Nephron (organoid): ENCODE measurements at regions not wholly inside any gene's neighbourhood (a gene's known extent, or its start where the extent isn't known, plus 50 kb on each side); places are given as distances from the start of the nearest gene placed in this dataset.
A peak's percentile ranks its signal among the peaks of the same experiment; 100 is the strongest.
"Not testable (repeated sequence)": the region's sequence is repeated elsewhere in the genome, so short reads cannot be mapped to it uniquely, and the experiment has no call there.

Experiments
- H3K27ac Mint-ChIP-seq, 3 experiments: 2 replicates each; pipeline ENCODE4 v1.8.0; 2020; ENCODE audit warnings: mixed read lengths in 3 of 3, mild to moderate bottlenecking in 2 of 3, moderate library complexity in 1 of 3
- H3K27me3 Mint-ChIP-seq: 2 replicates; pipeline ENCODE4 v1.8.0; 2021; ENCODE audit warnings: low read depth, mild to moderate bottlenecking, moderate library complexity, mixed read lengths
- H3K36me3 Mint-ChIP-seq: 2 replicates; pipeline ENCODE4 v1.8.0; 2020; ENCODE audit warnings: low read depth, mixed read lengths
- H3K4me1 Mint-ChIP-seq: 2 replicates; pipeline ENCODE4 v1.8.0; 2020; ENCODE audit warnings: mixed read lengths
- H3K4me3 Mint-ChIP-seq, 3 experiments: 2 replicates each; pipeline ENCODE4 v1.8.0; 2020; ENCODE audit warnings: mild to moderate bottlenecking in 3 of 3, mixed read lengths in 3 of 3, moderate library complexity in 2 of 3
- H3K9me3 Mint-ChIP-seq: 2 replicates; pipeline ENCODE4 v1.8.0; 2020; ENCODE audit warnings: mixed read lengths
- TF ChIP-seq, protein P1 (sequence below), 3 experiments: fragments of 200-600 bp; sonication (generic); IDR thresholded peaks; one replicate each; pipeline ENCODE4 v1.5.0; 2021; ENCODE audit warnings: antibody characterized with exemption in 3 of 3; ENCODE audit not compliant: unreplicated experiment in 3 of 3

DNA sequence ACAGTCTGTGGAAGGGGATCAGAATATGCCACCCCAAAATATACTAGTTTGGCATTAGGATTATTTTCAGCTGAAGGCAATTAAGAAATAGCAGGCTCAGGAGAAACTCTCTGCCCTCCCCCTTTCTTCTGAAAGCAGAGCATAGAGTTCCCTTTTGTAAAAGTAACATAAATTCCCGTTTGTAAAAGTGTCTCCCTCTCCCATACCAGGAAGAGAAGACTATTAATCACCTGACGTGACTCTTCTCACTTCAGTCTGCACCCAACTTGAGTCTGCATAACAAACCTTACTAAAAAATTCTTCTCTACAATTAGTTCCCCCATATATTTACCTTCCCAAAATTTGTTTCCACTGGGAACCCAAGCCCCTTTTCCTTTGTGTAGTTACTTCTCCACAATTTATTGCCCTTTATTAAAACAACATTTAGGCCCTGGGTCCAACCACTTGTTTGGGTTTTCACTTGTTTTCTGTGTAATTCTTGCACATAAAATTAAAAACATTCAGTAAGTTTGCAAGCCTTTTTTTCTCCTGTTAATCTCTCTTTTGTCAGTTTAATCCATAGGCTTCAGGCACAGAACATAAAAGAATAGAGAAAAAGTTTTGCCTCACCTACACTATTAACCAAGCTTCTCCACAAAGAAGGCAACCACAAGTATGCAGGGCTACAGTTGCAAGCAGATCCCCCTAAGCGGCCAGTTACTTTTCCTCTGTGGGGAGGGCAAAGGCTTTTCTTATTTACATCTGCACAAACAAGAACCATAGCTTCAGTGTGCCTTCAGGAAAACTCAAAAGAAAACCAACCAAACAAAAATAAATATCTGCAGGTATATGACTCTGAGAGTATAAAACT lies 73.8 kb upstream of the EPCAM start:
- Mint-ChIP-seq H3K36me3 (no peaks in the 10 kb centered on the region), H3K9me3 (no peaks in the 10 kb centered on the region), H3K27me3 (peaks cover 3% of the 10 kb centered on the region), H3K27ac (peak overlapping the region; percentile 74 to 91 (median 88)), H3K4me1 (peaks cover 28% of the 10 kb centered on the region), H3K4me3 (peak overlapping the region in 1 of 3 experiments; percentile 2)
- TF ChIP-seq, protein P1, sequence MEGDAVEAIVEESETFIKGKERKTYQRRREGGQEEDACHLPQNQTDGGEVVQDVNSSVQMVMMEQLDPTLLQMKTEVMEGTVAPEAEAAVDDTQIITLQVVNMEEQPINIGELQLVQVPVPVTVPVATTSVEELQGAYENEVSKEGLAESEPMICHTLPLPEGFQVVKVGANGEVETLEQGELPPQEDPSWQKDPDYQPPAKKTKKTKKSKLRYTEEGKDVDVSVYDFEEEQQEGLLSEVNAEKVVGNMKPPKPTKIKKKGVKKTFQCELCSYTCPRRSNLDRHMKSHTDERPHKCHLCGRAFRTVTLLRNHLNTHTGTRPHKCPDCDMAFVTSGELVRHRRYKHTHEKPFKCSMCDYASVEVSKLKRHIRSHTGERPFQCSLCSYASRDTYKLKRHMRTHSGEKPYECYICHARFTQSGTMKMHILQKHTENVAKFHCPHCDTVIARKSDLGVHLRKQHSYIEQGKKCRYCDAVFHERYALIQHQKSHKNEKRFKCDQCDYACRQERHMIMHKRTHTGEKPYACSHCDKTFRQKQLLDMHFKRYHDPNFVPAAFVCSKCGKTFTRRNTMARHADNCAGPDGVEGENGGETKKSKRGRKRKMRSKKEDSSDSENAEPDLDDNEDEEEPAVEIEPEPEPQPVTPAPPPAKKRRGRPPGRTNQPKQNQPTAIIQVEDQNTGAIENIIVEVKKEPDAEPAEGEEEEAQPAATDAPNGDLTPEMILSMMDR (IDR thresholded peaks at IDR 0.05; ENCODE audit: unreplicated experiment in 3 of 3), result no peak

DNA sequence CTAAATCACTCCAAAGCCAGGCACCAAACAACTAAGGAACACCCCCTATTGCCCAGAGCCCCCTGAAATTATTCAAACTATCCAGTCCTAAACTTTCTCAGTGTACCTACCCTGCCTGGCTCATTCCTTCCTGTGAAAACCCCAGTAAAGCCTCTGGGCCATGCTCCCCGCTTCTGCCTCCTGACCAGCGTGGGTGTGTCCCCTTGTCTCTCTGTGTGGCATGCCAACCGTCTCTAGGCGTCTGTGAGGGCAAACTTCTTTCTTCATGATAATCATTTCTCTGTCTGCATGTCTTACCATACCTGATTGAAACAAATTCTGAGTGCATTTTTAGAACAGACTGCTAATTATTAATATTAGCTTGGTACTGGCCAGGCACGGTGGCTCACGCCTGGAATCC lies 75.1 kb upstream of the EPCAM start:
- Mint-ChIP-seq H3K4me1 (peaks cover 28% of the 10 kb centered on the region), H3K4me3 (peak overlapping the region in 2 of 3 experiments; percentile 9 to 12), H3K36me3 (no peaks in the 10 kb centered on the region), H3K9me3 (no peaks in the 10 kb centered on the region), H3K27me3 (peaks cover 3% of the 10 kb centered on the region), H3K27ac (peak overlapping the region; percentile 64 to 91 (median 89))
- TF ChIP-seq, protein P1 (IDR thresholded peaks at IDR 0.05; ENCODE audit: unreplicated experiment in 3 of 3), result no peak

DNA sequence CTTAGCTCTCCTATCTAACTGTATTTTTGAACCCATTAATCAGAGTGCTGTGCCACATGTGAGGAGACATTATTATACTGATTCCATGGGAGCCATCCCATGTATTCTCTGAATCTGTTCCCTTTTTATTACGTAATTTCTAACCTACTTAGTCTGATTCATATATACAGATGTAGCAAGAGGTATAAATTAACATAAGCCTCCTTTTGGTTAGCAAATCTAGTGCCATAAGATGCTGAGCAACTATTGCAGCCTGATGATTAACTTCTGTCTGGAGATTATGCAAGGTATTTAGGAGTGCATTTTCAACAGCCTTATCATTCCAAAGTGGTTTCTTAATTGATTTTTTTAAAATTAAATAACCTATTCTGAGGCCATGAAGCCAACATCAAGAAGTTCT lies 80.2 kb upstream of the EPCAM start:
- Mint-ChIP-seq H3K4me3 (no peak overlapping the region), H3K27ac (peak overlapping the region in 1 of 3 experiments; percentile 73), H3K9me3 (no peaks in the 10 kb centered on the region), H3K27me3 (no peaks in the 10 kb centered on the region), H3K36me3 (no peaks in the 10 kb centered on the region), H3K4me1 (peaks cover 29% of the 10 kb centered on the region)
- TF ChIP-seq, protein P1 (IDR thresholded peaks at IDR 0.05; ENCODE audit: unreplicated experiment in 3 of 3), result no peak

DNA sequence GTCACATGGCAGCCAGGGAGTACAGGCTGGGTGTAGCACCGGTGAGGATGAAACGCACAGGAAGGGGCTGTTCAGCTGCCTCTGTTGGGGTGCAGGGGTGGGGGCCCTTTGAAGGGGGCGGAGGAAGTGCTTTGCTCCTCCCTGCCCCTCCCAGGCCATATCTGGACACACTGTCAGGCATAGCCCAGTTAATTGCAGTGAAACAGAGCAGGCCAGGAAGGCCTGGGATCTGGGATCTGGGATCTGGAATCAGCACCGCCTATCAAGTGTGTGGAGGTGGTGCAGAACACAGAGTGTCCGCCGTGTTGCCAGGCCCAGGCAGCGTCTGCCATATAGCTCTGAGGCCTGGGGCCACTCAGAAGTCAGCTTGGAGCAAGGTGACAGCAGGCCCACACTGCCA lies 85.5 kb upstream of the EPCAM start:
- Mint-ChIP-seq H3K36me3 (no peaks in the 10 kb centered on the region), H3K9me3 (no peaks in the 10 kb centered on the region)

DNA sequence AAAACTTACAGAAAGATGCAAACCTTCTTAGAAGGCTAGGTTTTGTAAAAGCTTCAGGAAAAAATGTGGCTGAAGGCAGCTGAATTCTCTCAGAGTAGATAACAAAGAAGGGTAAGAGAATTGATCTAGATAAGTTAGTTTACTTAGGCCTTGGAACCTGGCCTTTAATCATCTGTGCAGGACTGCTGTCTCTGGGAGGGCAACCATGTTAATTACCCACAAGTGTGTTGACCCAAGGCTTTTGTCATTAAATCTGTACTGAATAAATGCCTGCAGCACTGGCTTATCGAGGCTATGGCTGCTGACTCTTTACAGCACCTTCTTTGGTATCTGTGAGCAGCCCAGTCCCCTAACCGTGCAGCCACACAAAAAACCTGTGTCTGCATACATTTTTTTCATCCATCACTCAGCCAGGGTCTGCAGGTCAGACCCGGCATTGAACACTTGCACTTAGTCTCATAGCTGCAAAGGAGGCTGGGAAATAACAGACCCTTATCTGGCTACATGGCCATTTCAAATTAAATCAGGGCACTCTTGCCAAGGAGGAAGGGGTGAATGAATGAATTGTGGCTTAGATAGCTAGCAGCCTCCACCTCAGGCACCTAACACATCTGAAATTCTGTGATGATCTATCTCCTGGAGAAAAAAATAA lies 86.4 kb upstream of the EPCAM start:
- H3K9me3 Mint-ChIP-seq, result no peaks in the 10 kb centered on the region
- H3K4me1 Mint-ChIP-seq, result peaks cover 19% of the 10 kb centered on the region
- H3K27ac Mint-ChIP-seq, result peak overlapping the region; percentile 29 to 80 (median 46)
- TF ChIP-seq, protein P1 (IDR thresholded peaks at IDR 0.05; ENCODE audit: unreplicated experiment in 3 of 3), result no peak
- H3K27me3 Mint-ChIP-seq, result peaks cover 3% of the 10 kb centered on the region
- no peaks in the 10 kb centered on the region for H3K36me3 Mint-ChIP-seq
- no peak overlapping the region for H3K4me3 Mint-ChIP-seq

More for the DNA sequence above, 85.5 kb upstream of the EPCAM start:
- TF ChIP-seq, protein P1 (IDR thresholded peaks at IDR 0.05; ENCODE audit: unreplicated experiment in 3 of 3), result no peak
- H3K4me1 Mint-ChIP-seq, result peaks cover 23% of the 10 kb centered on the region
- no peak overlapping the region for H3K4me3 Mint-ChIP-seq
- peaks cover 3% of the 10 kb centered on the region for H3K27me3 Mint-ChIP-seq
- H3K27ac Mint-ChIP-seq, result no peak overlapping the region

DNA sequence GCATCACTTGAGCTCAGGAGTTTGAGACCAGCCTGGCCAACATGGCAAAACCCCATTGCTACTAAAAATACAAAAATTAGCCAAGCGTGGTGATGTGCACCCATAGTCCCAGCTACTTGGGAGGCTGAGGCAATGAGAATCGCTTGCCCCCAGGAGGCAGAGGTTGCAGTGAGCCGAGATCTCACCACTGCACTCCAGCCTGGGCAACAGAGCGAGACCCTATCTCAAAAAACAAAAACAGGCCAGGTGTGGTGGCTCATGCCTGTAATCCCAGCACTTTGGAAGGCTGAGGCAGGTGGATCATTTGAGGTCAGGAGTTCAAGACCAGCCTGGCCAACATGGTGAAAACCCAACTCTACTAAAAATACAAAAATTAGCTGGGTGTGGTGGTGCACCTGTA lies 89.6 kb upstream of the EPCAM start:
- not testable (repeated sequence) for H3K9me3 Mint-ChIP-seq, H3K4me1 Mint-ChIP-seq, H3K27ac Mint-ChIP-seq, H3K36me3 Mint-ChIP-seq, H3K27me3 Mint-ChIP-seq, H3K4me3 Mint-ChIP-seq
